Omental fat pad (tissue), 3 donors: ENCODE measurements at regions not wholly inside any gene's neighbourhood (a gene's known extent, or its start where the extent isn't known, plus 50 kb on each side); places are given as distances from the start of the nearest gene placed in this dataset.

ENCODE experiments used
- ATAC-seq: fragments of 150-250 bp; one replicate; pipeline ENCODE4 v1.9.1; 2016; ENCODE audit warnings: mild to moderate bottlenecking, moderate library complexity; ENCODE audit not compliant: low FRiP score
- DNase-seq: peaks from one replicate; pipeline ENCODE4 v3.0.0-alpha.2; 2019; ENCODE audit warnings: low spot score
- TF ChIP-seq, protein P1 (sequence below), 3 donors: fragments of 450-650 bp; IDR thresholded peaks; one replicate each; pipeline ENCODE4 v1.5.1; 2016 to 2017; ENCODE audit warnings: antibody characterized with exemption in 3 of 3, mild to moderate bottlenecking in 3 of 3, moderate library complexity in 2 of 3

DNA sequence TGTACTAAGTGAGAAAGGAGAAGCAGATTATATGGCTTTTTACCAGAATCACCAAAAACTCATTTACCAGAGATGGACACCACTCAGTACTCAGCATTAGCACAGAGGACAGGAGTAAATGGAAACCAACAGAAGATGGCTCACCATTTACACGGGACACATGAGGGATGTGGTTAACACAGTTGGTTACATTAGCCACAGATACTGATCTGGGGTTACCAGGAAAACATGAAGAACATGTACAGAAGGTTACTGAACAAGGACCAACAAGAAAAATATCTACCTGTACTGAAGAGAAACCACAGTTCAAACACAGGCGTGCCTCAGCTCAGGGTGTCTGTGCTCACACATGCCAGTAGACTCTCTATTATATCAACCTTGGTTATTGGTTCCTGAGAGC is 1285.8 kb upstream of the SORCS1 start:
- no peak for DNase-seq
- ATAC-seq, result no peak
- TF ChIP-seq, protein P1, sequence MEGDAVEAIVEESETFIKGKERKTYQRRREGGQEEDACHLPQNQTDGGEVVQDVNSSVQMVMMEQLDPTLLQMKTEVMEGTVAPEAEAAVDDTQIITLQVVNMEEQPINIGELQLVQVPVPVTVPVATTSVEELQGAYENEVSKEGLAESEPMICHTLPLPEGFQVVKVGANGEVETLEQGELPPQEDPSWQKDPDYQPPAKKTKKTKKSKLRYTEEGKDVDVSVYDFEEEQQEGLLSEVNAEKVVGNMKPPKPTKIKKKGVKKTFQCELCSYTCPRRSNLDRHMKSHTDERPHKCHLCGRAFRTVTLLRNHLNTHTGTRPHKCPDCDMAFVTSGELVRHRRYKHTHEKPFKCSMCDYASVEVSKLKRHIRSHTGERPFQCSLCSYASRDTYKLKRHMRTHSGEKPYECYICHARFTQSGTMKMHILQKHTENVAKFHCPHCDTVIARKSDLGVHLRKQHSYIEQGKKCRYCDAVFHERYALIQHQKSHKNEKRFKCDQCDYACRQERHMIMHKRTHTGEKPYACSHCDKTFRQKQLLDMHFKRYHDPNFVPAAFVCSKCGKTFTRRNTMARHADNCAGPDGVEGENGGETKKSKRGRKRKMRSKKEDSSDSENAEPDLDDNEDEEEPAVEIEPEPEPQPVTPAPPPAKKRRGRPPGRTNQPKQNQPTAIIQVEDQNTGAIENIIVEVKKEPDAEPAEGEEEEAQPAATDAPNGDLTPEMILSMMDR (IDR thresholded peaks at IDR 0.05), result no peak

DNA sequence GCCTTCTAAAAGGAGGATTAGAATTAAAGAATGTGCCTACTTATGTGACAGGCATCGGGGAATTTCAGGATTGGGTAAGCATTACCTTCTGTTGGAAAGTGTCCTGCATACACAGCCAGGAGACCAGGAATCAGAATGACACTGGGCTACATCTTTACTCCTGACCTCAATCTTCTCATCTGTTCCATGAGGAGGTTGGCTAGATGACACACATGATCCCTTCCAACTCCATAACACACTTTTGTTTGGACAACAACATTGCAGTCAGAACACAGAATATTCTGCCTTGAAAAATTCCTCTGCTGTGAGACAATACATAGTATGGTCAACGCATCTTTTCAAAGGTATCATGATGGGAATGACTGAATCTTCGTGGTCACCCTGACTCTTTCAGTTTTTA is 1281.2 kb upstream of the SORCS1 start:
- ATAC-seq, result no peak

DNA sequence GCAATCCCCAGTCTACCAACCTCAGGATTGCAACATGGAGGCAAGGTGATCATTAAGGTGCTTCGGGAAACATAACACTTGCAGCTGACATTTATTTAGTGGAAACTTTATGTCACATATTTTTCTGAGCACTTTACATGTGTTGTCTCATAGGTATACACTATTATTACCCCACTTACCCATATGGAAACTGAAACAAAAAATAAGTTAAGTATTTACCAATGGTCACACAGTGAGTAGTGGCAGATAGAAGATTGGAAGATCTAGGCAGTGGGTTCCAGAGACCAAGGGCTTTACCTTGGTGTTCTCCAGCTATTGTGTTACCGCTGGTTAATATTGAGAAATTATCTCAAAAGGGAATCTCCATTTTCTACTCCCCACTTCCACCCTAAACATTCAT is 1279.1 kb upstream of the SORCS1 start:
- ATAC-seq (no peak), DNase-seq (no peak)
- TF ChIP-seq, protein P1 (IDR thresholded peaks at IDR 0.05), result no peak

More for the DNA sequence above, 1281.2 kb upstream of the SORCS1 start:
- DNase-seq, result no peak
- TF ChIP-seq, protein P1 (IDR thresholded peaks at IDR 0.05), result no peak

DNA sequence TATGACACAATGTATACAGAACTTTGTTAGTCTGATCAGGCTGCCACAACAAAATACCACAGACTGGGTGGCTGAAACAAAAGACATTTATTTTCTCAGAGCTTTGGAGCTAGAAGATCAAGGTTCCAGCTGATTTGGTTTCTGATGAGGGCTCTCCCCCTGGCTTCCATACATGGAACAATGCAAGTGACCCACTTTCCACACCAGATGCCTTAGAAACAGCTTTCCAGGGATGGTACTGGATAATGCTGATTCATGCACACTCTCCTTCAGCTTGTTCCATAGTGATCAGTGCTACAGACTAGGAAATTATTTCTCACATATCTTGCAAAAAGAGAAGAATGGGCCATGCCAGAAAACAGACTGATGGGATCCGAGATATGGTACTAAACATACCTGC is 1274.9 kb upstream of the SORCS1 start:
- no peak for DNase-seq
- TF ChIP-seq, protein P1 (IDR thresholded peaks at IDR 0.05), result no peak
- no peak for ATAC-seq

DNA sequence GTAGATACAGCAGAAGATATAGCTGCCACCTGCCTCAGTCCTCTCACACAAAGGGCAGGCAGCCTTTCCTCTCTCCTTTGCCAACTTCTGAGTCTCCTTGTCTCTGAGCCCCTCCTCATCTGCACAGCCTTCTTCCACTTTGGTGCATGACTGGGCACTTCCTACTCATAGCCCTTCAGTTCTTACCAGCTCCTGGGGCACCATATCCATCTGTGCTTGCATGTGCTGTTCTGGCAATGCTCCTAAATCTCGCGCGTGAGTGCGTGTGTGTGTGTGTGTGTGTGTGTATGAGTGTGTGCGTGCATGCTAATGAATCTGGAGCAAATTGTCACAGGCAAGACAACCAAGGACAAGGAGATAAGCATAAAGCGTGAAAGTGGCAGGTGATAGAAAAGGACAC is 1271.6 kb upstream of the SORCS1 start:
- TF ChIP-seq, protein P1 (IDR thresholded peaks at IDR 0.05), result no peak
- DNase-seq (no peak), ATAC-seq (no peak)

DNA sequence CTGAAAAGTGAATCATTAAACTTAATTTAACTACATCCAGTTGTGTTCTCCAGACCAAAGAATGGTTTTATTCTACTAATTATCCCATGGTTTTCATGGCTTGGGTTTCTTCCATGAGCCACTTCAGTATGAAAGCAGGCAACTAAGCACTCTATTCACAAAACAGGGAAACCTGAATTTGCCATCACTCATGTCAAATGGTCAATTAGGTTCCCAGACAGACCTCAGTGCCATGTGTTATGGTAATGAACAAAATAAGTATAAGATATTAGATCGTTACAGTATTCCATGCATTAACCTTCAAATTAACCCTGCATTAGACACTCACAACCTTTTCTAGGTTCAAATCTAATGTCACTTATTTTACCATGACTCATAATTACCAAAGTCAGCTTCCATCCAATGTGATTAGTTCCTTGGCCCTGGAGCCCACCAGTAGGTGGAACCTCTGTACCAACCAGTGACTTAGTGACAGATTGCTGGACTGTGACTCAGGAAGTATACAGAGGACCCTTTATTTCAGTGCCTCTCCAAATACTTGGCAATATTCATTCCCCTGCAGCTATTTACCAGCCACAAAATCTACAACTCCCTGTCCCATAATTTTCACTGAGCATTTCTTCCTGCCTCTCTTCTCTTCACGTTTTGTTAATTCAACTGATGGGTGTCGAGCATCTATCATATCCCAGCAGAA is 1270.2 kb upstream of the SORCS1 start:
- DNase-seq (no peak), ATAC-seq (no peak)
- TF ChIP-seq, protein P1 (IDR thresholded peaks at IDR 0.05), result no peak

DNA sequence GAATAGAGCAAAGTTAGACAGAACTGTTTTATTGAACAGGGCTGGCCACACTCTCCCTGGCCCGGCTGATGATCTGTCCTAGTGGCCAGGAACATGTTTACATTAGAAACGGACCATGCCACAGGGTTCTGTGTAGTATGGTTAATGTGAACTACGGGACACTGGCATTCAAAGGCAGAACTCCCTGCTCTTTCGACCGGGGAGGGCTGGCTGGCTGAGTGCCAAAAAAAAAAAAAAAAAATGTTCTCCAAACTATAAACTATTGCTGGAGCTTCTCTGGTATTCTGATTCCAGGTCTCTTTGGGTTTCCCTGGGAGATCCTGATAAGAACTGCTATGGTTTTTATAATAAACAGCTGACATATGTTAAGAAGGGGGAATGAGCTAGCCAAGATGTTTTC is 1262.6 kb upstream of the SORCS1 start:
- DNase-seq (no peak), ATAC-seq (no peak)
- TF ChIP-seq, protein P1 (IDR thresholded peaks at IDR 0.05), result no peak
